ENCODE measurements at regions not wholly inside any gene's neighbourhood (a gene's known extent, or its start where the extent isn't known, plus 50 kb on each side); places are given as distances from the start of the nearest gene placed in this dataset.

DNA sequence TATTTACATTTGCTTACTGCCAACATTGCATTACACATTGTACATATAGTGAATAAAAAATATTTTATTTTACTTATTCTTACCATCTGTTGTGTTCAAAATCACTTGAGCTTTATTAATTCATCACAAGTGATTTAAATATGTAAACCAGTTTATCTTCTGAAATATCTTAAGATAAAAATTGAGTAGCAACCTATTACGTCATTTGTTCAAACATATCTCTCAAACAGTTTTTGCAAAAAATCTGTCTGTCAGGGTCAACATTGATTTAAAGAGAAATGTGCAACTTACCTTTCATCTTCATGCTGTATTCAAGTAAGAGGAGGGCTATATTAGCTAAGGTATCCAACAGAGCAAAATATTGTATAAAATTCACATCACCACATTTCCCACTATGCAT, 610.1 kb downstream of the PCDH19 start:
- dilution Hi-C loops (cut with HindIII; ENCODE audit: low sequenced_read_pairs, unreplicated experiment), result no loop called here
- in situ Hi-C loops (cut with MboI; ENCODE audit: low sequenced_read_pairs), result no loop called here
- Histone ChIP-seq H2BK120ac (ENCODE audit: low read depth, low read length) (no peak overlapping the region), H3K4me1 (ENCODE audit: control insufficient read depth, insufficient read depth, low read length) (no peaks in the 10 kb centered on the region), H3K4me3 (ENCODE audit: insufficient read depth, low read depth, low read length) (no peak overlapping the region), H3K56ac (ENCODE audit: extremely low read depth, insufficient read depth, low read length) (no peak overlapping the region), H3K36me3 (ENCODE audit: control insufficient read depth, insufficient read depth, low read length) (no peaks in the 10 kb centered on the region), H3K4me2 (ENCODE audit: low read depth, low read length) (no peak overlapping the region), H3K27ac (ENCODE audit: insufficient read depth, low read length) (no peak overlapping the region), H3K9me3 (ENCODE audit: control insufficient read depth, insufficient read depth, low read length) (peaks cover 14% of the 10 kb centered on the region), H3K9ac (ENCODE audit: low read depth, low read length) (no peak overlapping the region), H2AK5ac (ENCODE audit: low read depth, low read length) (no peak overlapping the region), H2BK5ac (ENCODE audit: low read depth, low read length, poor library complexity, severe bottlenecking) (no peak overlapping the region), H2BK20ac (ENCODE audit: low read depth, low read length) (no peak overlapping the region), H2AFZ (replicated peaks; ENCODE audit: low read length, poor library complexity) (no peak overlapping the region), H3K4ac (ENCODE audit: low read depth, low read length) (no peak overlapping the region), H3K23ac (ENCODE audit: low read depth, low read length) (no peak overlapping the region), H3K79me1 (ENCODE audit: low read depth in 1 of 2, low read length in 2 of 2) (no peaks in the 10 kb centered on the region), H4K20me1 (ENCODE audit: insufficient read depth, low read length) (no peaks in the 10 kb centered on the region), H2BK15ac (ENCODE audit: low read depth, low read length) (no peak overlapping the region), H3K18ac (ENCODE audit: low read depth, low read length) (no peak overlapping the region), H3K14ac (replicated peaks; ENCODE audit: low read depth, low read length) (no peak overlapping the region), H4K8ac (ENCODE audit: low read depth in 2 of 2, low read length in 2 of 2) (no peak overlapping the region), H3K27me3 (ENCODE audit: control insufficient read depth, insufficient read depth, low read length) (no peaks in the 10 kb centered on the region), H3K9me1 (ENCODE audit: insufficient read depth, low read length) (no peaks in the 10 kb centered on the region), H2AK9ac (replicated peaks; ENCODE audit: low read depth, low read length, poor library complexity) (no peak overlapping the region), H4K5ac (ENCODE audit: low read depth, low read length) (no peak overlapping the region), H4K91ac (ENCODE audit: insufficient read depth, low read depth, low read length) (no peak overlapping the region)
- TF ChIP-seq CHD1 (IDR thresholded peaks at IDR 0.05; ENCODE audit: low read depth, low read length) (no peak), MXI1 (IDR thresholded peaks at IDR 0.05; ENCODE audit: borderline replicate concordance, low read depth, low read length) (no peak), FOS (IDR thresholded peaks at IDR 0.05; ENCODE audit: low read depth, low read length) (no peak), CEBPB (IDR thresholded peaks at IDR 0.05; ENCODE audit: low read depth, low read length) (no peak), ELK1 (IDR thresholded peaks at IDR 0.05; ENCODE audit: borderline replicate concordance, low read depth, low read length) (no peak), BHLHE40 (IDR thresholded peaks at IDR 0.05; ENCODE audit: low read depth, low read length) (no peak), NFE2L2 (IDR thresholded peaks at IDR 0.05; ENCODE audit: low read depth, low read length) (no peak), MAFK (IDR thresholded peaks at IDR 0.05; ENCODE audit: low read depth, low read length) (no peak), RFX5 (IDR thresholded peaks at IDR 0.05; ENCODE audit: low read depth, low read length) (no peak), RAD21 (IDR thresholded peaks at IDR 0.05; ENCODE audit: low read length) (no peak), MAZ (IDR thresholded peaks at IDR 0.05; ENCODE audit: borderline replicate concordance, low read depth, low read length) (no peak)
- TF ChIP-seq, protein P1, sequence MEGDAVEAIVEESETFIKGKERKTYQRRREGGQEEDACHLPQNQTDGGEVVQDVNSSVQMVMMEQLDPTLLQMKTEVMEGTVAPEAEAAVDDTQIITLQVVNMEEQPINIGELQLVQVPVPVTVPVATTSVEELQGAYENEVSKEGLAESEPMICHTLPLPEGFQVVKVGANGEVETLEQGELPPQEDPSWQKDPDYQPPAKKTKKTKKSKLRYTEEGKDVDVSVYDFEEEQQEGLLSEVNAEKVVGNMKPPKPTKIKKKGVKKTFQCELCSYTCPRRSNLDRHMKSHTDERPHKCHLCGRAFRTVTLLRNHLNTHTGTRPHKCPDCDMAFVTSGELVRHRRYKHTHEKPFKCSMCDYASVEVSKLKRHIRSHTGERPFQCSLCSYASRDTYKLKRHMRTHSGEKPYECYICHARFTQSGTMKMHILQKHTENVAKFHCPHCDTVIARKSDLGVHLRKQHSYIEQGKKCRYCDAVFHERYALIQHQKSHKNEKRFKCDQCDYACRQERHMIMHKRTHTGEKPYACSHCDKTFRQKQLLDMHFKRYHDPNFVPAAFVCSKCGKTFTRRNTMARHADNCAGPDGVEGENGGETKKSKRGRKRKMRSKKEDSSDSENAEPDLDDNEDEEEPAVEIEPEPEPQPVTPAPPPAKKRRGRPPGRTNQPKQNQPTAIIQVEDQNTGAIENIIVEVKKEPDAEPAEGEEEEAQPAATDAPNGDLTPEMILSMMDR (conservative IDR thresholded peaks at IDR 0.05; ENCODE audit: low read depth, low read length), result no peak
- TF ChIP-seq, protein P2, sequence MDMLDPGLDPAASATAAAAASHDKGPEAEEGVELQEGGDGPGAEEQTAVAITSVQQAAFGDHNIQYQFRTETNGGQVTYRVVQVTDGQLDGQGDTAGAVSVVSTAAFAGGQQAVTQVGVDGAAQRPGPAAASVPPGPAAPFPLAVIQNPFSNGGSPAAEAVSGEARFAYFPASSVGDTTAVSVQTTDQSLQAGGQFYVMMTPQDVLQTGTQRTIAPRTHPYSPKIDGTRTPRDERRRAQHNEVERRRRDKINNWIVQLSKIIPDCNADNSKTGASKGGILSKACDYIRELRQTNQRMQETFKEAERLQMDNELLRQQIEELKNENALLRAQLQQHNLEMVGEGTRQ (IDR thresholded peaks at IDR 0.05; ENCODE audit: low read depth, low read length), result no peak
- BruUV-seq (replicated peaks), result no TSS peak
- CTCF ChIA-PET, result no interaction called here
- POLR2A ChIA-PET (ENCODE audit: unreplicated experiment), result no interaction called here
- no peak for DNase-seq
- intact Hi-C loops (cut with micrococcal nuclease), result no loop called here
- no CpG with 5 or more reads among the region's 1 CpG for WGBS, 2 experiments (ENCODE audit: extremely low coverage in 2 of 2, insufficient read length in 1 of 2)
- no peak for ATAC-seq (ENCODE audit: low read depth)

Measured in IMR-90 (cell line).